ENCODE measurements at regions not wholly inside any gene's neighbourhood (a gene's known extent, or its start where the extent isn't known, plus 50 kb on each side); places are given as distances from the start of the nearest gene placed in this dataset.

GRCh38 chr3:68049776-68050175 is 395.4 kb upstream of the SUCLG2 start:
- TF ChIP-seq, protein P1, sequence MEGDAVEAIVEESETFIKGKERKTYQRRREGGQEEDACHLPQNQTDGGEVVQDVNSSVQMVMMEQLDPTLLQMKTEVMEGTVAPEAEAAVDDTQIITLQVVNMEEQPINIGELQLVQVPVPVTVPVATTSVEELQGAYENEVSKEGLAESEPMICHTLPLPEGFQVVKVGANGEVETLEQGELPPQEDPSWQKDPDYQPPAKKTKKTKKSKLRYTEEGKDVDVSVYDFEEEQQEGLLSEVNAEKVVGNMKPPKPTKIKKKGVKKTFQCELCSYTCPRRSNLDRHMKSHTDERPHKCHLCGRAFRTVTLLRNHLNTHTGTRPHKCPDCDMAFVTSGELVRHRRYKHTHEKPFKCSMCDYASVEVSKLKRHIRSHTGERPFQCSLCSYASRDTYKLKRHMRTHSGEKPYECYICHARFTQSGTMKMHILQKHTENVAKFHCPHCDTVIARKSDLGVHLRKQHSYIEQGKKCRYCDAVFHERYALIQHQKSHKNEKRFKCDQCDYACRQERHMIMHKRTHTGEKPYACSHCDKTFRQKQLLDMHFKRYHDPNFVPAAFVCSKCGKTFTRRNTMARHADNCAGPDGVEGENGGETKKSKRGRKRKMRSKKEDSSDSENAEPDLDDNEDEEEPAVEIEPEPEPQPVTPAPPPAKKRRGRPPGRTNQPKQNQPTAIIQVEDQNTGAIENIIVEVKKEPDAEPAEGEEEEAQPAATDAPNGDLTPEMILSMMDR (IDR thresholded peaks at IDR 0.05; ENCODE audit: extremely low read depth in 1 of 2, insufficient read depth in 1 of 2, low read depth in 1 of 2, low read length in 2 of 2), result no peak
- TF ChIP-seq EZH2 (IDR thresholded peaks at IDR 0.05; ENCODE audit: borderline replicate concordance, low read depth, low read length, severe bottlenecking), result no peak
- TF ChIP-seq POLR2A (IDR thresholded peaks at IDR 0.05; ENCODE audit: low read depth, low read length), result no peak
- TF ChIP-seq, protein P2, sequence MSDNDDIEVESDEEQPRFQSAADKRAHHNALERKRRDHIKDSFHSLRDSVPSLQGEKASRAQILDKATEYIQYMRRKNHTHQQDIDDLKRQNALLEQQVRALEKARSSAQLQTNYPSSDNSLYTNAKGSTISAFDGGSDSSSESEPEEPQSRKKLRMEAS (IDR thresholded peaks at IDR 0.05; ENCODE audit: insufficient read depth, insufficient read length), result no peak
- no peak for TF ChIP-seq MYC (IDR thresholded peaks at IDR 0.05; ENCODE audit: low read depth, low read length)
- no peak for TF ChIP-seq JUN (IDR thresholded peaks at IDR 0.05; ENCODE audit: borderline replicate concordance, insufficient read depth, insufficient read length, low read depth)
- no peak for TF ChIP-seq POLR2AphosphoS5 (IDR thresholded peaks at IDR 0.05; ENCODE audit: insufficient read depth, low read depth, low read length)

Measured in endothelial cell of umbilical vein (primary cell).